ENCODE measurements at regions not wholly inside any gene's neighbourhood (a gene's known extent, or its start where the extent isn't known, plus 50 kb on each side); places are given as distances from the start of the nearest gene placed in this dataset.

DNA sequence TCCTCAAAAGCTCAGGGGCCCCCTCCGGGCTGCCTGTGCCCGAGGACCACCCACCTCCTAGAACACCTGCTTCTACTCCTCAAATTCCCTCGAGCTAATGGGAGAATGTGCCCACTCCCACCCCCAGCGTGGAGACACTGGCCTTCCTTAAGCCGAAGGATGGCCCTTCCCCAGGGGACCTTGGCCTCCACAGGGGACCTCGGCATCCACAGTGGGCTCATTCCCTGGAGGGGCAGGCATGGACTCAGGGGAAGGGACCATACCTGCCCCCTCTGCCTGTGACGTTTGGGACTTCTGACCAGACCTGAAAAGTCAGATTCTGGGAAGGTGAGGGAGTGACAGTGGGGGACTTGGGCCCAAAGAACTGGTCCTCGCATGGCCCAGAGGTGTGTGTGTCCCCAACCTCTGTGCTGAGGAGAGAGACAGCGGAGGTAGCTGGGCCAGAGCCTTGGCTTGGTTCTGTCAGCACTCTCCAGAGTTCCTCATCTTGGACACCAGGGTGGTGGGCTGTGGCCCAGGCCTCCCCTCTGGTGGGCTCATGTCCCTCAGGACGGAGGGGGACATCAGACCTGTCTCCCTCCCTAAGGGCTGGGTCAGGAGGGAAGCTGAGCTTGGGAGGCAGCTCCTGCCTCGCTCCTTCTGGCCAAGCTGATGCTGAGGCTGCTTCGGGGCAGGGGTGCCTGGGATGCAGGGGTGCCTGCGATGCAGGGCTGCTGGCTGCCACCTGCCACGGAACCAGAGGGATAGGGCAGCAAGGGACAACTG is 240.4 kb downstream of the HAUS1 start:
- TF ChIP-seq CTCF (IDR thresholded peaks at IDR 0.05; ENCODE audit: insufficient read depth, low read length, poor library complexity, severe bottlenecking): no peak
- Histone ChIP-seq H3K4me3 (ENCODE audit: low read depth, low read length) (no peak overlapping the region), H3K27me3 (ENCODE audit: control insufficient read depth, insufficient read depth, low read length) (no peaks in the 10 kb centered on the region), H3K36me3 (ENCODE audit: control insufficient read depth, insufficient read depth, low read length) (no peaks in the 10 kb centered on the region)
- DNase-seq (ENCODE audit: low read depth): no peak

- Histone ChIP-seq H3K36me3 (ENCODE audit: control insufficient read depth, insufficient read depth, low read length) (no peaks in the 10 kb centered on the region), H3K27me3 (ENCODE audit: control insufficient read depth, insufficient read depth, low read length) (no peaks in the 10 kb centered on the region)
- no peak for TF ChIP-seq CTCF (IDR thresholded peaks at IDR 0.05; ENCODE audit: insufficient read depth, low read length, poor library complexity, severe bottlenecking)
Measured at GRCh38 chr18:46345181-46345465, 240.9 kb downstream of the HAUS1 start.

DNA sequence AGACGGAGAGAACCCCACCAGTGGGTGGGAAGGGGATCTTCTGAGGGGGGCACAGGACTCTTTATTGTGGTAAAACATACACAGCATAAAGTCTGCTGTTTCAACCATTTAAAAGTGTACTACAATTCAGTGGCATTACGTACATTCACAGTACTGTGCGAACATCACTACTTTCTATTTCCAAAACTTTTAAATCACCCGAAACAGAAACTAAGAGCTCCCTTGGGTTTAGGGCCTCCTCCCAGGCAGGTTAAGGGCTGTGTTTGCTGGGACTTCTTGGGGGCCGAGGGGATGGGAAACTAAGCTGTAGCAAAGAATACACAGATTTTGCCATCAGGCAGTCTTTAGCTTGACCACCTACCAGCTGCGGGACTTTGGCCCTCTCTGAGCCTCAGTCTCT is 242.0 kb downstream of the HAUS1 start:
- DNase-seq (ENCODE audit: low read depth): no peak
- TF ChIP-seq CTCF (IDR thresholded peaks at IDR 0.05; ENCODE audit: insufficient read depth, low read length, poor library complexity, severe bottlenecking): no peak
- H3K36me3 ChIP-seq (ENCODE audit: control insufficient read depth, insufficient read depth, low read length): no peaks in the 10 kb centered on the region
- H3K4me3 ChIP-seq (ENCODE audit: low read depth, low read length): no peak overlapping the region
- no peaks in the 10 kb centered on the region for H3K27me3 ChIP-seq (ENCODE audit: control insufficient read depth, insufficient read depth, low read length)

More at GRCh38 chr18:46345181-46345465, 240.9 kb downstream of the HAUS1 start:
- no peak for DNase-seq (ENCODE audit: low read depth)
- no peak overlapping the region for H3K4me3 ChIP-seq (ENCODE audit: low read depth, low read length)

DNA sequence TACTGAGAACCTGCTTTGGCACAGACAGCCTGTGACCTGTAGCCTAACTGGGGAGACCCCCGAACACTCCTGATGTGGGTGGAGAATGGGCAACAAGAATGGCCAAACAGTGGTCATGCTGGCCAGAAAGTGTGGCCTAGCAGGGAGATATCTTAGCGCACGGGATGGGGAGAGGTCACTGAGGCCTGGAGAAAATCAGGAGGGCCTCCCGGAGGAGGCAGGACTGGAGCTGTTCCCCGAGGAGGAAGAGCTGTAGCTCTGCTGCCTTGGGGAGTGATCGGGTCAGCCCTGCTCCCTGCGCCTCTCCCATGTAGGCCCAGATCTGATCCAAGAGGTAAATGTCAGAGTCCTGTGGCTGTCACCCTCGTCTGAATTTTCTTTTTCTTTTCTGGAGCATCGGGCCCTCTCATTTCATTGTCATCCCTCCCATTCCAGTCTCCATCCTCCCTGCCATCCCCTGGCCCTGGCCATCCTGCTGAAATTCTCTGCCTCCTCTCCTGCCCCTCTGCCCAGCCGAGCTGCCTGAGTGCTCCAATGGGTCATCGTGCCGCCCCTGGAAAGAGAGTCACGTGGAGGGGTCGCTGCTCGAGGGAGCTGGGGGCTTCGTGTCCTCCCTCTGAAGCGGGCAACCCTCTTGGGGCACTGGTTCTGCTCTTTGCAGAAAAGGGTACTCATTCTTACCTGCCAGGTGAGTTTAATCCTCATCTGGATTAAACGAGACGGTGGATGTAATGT is 242.9 kb downstream of the HAUS1 start:
- no peak for DNase-seq (ENCODE audit: low read depth)
- no peak for TF ChIP-seq CTCF (IDR thresholded peaks at IDR 0.05; ENCODE audit: insufficient read depth, low read length, poor library complexity, severe bottlenecking)
- Histone ChIP-seq H3K4me3 (ENCODE audit: low read depth, low read length) (no peak overlapping the region), H3K27me3 (ENCODE audit: control insufficient read depth, insufficient read depth, low read length) (no peaks in the 10 kb centered on the region), H3K36me3 (ENCODE audit: control insufficient read depth, insufficient read depth, low read length) (no peaks in the 10 kb centered on the region)

DNA sequence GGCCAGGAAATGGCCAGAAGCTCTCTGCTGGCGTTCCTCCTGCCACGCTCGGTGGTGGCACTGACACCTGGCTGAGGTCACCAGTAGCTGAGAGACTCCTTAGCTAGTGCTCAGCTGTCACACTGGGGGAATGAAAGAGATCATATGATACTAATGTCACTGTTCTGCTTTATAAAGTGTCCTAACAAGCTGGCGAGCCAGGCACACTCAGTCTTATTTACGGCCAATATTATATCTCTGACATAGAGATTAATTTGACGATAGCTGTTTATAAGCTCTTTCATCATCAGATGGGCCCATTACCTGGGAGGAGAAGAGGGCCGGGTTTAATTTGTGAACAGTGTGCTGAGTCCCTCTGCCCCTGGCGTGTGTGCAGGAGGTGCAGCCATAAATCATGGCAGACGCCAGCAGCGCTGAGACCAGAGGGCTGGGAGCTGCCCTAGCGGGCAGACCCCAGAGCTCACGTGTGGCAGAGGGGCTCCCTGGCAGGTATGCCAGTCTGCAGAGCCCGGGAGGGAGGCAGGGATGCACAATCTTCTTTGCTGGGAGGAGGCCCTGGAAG is 246.5 kb downstream of the HAUS1 start:
- TF ChIP-seq CTCF (IDR thresholded peaks at IDR 0.05; ENCODE audit: insufficient read depth, low read length, poor library complexity, severe bottlenecking): no peak
- no peak for DNase-seq (ENCODE audit: low read depth)
- no peaks in the 10 kb centered on the region for H3K27me3 ChIP-seq (ENCODE audit: control insufficient read depth, insufficient read depth, low read length)
- no peaks in the 10 kb centered on the region for H3K36me3 ChIP-seq (ENCODE audit: control insufficient read depth, insufficient read depth, low read length)
- H3K4me3 ChIP-seq (ENCODE audit: low read depth, low read length): no peak overlapping the region
